HEK293 (cell line): ENCODE measurements at regions not wholly inside any gene's neighbourhood (a gene's known extent, or its start where the extent isn't known, plus 50 kb on each side); places are given as distances from the start of the nearest gene placed in this dataset.

Experiments used
- CTCF ChIA-PET: fragments of 350-600 bp; formaldehyde crosslinking; extraction: SDS; loops from one replicate; lab custom pipeline; 2021; ENCODE audit warnings: antibody characterized with exemption; lab: Yijun Ruan, JAX
- POLR2A ChIA-PET: fragments of 300-600 bp; formaldehyde crosslinking; extraction: SDS; loops from one replicate; lab custom pipeline; 2020; ENCODE audit warnings: antibody characterized with exemption, inconsistent platforms; lab: Yijun Ruan, JAX
- H3K27ac ChIP-seq: fragments of 200-500 bp; sonication (Bioruptor generic); 2 replicates; pipeline ENCODE4 v1.5.1; 2014; ENCODE audit warnings: low read depth, low read length, control low read depth, inconsistent platforms; ENCODE audit errors: extremely low read depth
- H3K36me3 ChIP-seq, 2 experiments: fragments of 200-500 bp in 1 of 2; sonication (Bioruptor generic) in 1 of 2; 1 replicate in 1 of 2; 2 replicates in 1 of 2; pipeline ENCODE4 v1.5.1; 2014 to 2017; ENCODE audit warnings: inconsistent platforms in 2 of 2, low read length in 2 of 2; ENCODE audit not compliant: control insufficient read depth in 2 of 2, insufficient read depth in 1 of 2
- H3K4me1 ChIP-seq: fragments of 200-500 bp; sonication (Bioruptor generic); 2 replicates; pipeline ENCODE4 v1.5.1; 2014; ENCODE audit warnings: mild to moderate bottlenecking, low read length, inconsistent platforms; ENCODE audit not compliant: control insufficient read depth, insufficient read depth
- H3K4me3 ChIP-seq: 2 replicates; pipeline ENCODE4 v1.5.1; 2011; ENCODE audit warnings: low read depth, mild to moderate bottlenecking, control low read depth, low read length, moderate library complexity
- H3K9me3 ChIP-seq: fragments of 200-500 bp; sonication (Bioruptor generic); 2 replicates; pipeline ENCODE4 v1.5.1; 2014; ENCODE audit warnings: low read depth, low read length, inconsistent platforms; ENCODE audit not compliant: control insufficient read depth, insufficient read depth
- GLI4 ChIP-seq: fragments of 450-650 bp; formaldehyde crosslinking; IDR thresholded peaks from 2 replicates; pipeline ENCODE4 v1.5.1; 2016; ENCODE audit warnings: missing biosample characterization, missing genetic modification characterization
- YY1 ChIP-seq: fragments of 450-650 bp; formaldehyde crosslinking; IDR thresholded peaks from 2 replicates; pipeline ENCODE4 v1.5.1; 2018; ENCODE audit warnings: missing biosample characterization, missing genetic modification characterization
- ZFP37 ChIP-seq: fragments of 450-650 bp; formaldehyde crosslinking; IDR thresholded peaks from 2 replicates; pipeline ENCODE4 v1.5.1; 2016; ENCODE audit warnings: missing biosample characterization, missing genetic modification characterization
- ZNF132 ChIP-seq: fragments of 450-650 bp; formaldehyde crosslinking; IDR thresholded peaks from 2 replicates; pipeline ENCODE4 v1.5.1; 2017; ENCODE audit warnings: missing biosample characterization, missing genetic modification characterization, borderline replicate concordance
- ZNF157 ChIP-seq: fragments of 450-650 bp; formaldehyde crosslinking; IDR thresholded peaks from 2 replicates; pipeline ENCODE4 v1.5.1; 2016; ENCODE audit warnings: missing biosample characterization, missing genetic modification characterization
- ZNF16 ChIP-seq: fragments of 450-650 bp; formaldehyde crosslinking; IDR thresholded peaks from 2 replicates; pipeline ENCODE4 v1.5.1; 2016; ENCODE audit warnings: low read depth, missing biosample characterization, missing genetic modification characterization
- ZNF350 ChIP-seq: fragments of 450-650 bp; formaldehyde crosslinking; IDR thresholded peaks from 2 replicates; pipeline ENCODE4 v1.5.0; 2017; ENCODE audit warnings: missing biosample characterization, mild to moderate bottlenecking, missing genetic modification characterization
- ZNF514 ChIP-seq: fragments of 450-650 bp; formaldehyde crosslinking; IDR thresholded peaks from 2 replicates; pipeline ENCODE4 v1.5.1; 2016; ENCODE audit warnings: missing biosample characterization, missing genetic modification characterization
- ZNF596 ChIP-seq: fragments of 450-650 bp; IDR thresholded peaks from 2 replicates; pipeline ENCODE4 v1.5.0; 2018; ENCODE audit warnings: missing biosample characterization, mild to moderate bottlenecking, missing genetic modification characterization, moderate library complexity
- ZNF600 ChIP-seq: fragments of 450-650 bp; formaldehyde crosslinking; IDR thresholded peaks from 2 replicates; pipeline ENCODE4 v1.5.1; 2016; ENCODE audit warnings: missing biosample characterization, missing genetic modification characterization
- ZNF626 ChIP-seq: fragments of 450-650 bp; sonication (Bioruptor Pico); formaldehyde crosslinking; IDR thresholded peaks from 2 replicates; pipeline ENCODE4 v1.5.1; 2018; ENCODE audit warnings: missing biosample characterization, missing genetic modification characterization, inconsistent platforms
- ZNF664 ChIP-seq: fragments of 450-650 bp; formaldehyde crosslinking; IDR thresholded peaks from 2 replicates; pipeline ENCODE4 v1.5.1; 2016; ENCODE audit warnings: missing biosample characterization, missing genetic modification characterization
- ZSCAN16 ChIP-seq: fragments of 450-650 bp; formaldehyde crosslinking; IDR thresholded peaks from 2 replicates; pipeline ENCODE4 v1.5.1; 2016; ENCODE audit warnings: missing biosample characterization, missing genetic modification characterization
- ZXDB ChIP-seq: fragments of 450-650 bp; formaldehyde crosslinking; IDR thresholded peaks from 2 replicates; pipeline ENCODE4 v1.5.1; 2016; ENCODE audit warnings: missing biosample characterization, missing genetic modification characterization
- TF ChIP-seq, protein P1 (sequence below): fragments of 450-650 bp; formaldehyde crosslinking; optimal IDR thresholded peaks from 2 replicates; pipeline ENCODE3; 2016; ENCODE audit warnings: missing biosample characterization, mild to moderate bottlenecking, missing genetic modification characterization
- TF ChIP-seq, protein P2 (sequence below): fragments of 450-650 bp; formaldehyde crosslinking; IDR thresholded peaks from 2 replicates; pipeline ENCODE4 v1.5.1; 2016; ENCODE audit warnings: missing biosample characterization, missing genetic modification characterization
- TF ChIP-seq, protein P3 (sequence below): fragments of 450-650 bp; formaldehyde crosslinking; IDR thresholded peaks from 2 replicates; pipeline ENCODE4 v1.5.1; 2016; ENCODE audit warnings: missing biosample characterization, missing genetic modification characterization

DNA sequence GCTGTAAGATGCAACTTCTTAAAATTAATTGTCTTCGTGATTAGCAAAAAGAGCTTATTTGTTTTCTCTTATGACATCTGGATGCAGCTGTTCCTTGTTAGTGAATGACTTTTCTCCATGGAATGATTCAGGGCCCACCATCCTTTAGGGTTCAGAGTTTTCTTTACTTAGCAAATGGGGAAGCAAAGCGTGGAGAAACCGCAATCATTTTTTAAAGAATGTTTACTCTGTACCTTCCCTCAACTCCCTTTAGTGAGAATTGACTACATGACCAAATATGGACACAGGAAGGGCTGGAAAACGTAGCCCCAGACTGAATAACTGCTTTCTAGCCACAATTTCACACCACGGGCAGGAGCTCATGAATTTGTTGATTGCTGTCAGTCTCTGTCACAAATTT, 130.1 kb downstream of the EDEM1 start:
- Histone ChIP-seq H3K4me3 (no peak overlapping the region), H3K27ac (no peak overlapping the region), H3K36me3 (no peaks in the 10 kb centered on the region), H3K9me3 (no peaks in the 10 kb centered on the region), H3K4me1 (no peaks in the 10 kb centered on the region)
- TF ChIP-seq ZFP37 (tag by site-specific recombination) (no peak), ZNF664 (tag by site-specific recombination) (no peak), ZNF16 (tag by site-specific recombination) (no peak), ZNF514 (no peak), ZNF596 (tag by site-specific recombination) (no peak), ZNF626 (no peak), GLI4 (tag by site-specific recombination) (no peak), YY1 (tag by site-specific recombination) (no peak), ZNF350 (tag by site-specific recombination) (no peak), ZNF132 (tag by site-specific recombination) (no peak)
- TF ChIP-seq, protein P1, sequence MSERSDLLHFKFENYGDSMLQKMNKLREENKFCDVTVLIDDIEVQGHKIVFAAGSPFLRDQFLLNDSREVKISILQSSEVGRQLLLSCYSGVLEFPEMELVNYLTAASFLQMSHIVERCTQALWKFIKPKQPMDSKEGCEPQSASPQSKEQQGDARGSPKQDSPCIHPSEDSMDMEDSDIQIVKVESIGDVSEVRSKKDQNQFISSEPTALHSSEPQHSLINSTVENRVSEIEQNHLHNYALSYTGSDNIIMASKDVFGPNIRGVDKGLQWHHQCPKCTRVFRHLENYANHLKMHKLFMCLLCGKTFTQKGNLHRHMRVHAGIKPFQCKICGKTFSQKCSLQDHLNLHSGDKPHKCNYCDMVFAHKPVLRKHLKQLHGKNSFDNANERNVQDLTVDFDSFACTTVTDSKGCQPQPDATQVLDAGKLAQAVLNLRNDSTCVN: no peak
- TF ChIP-seq, protein P2, sequence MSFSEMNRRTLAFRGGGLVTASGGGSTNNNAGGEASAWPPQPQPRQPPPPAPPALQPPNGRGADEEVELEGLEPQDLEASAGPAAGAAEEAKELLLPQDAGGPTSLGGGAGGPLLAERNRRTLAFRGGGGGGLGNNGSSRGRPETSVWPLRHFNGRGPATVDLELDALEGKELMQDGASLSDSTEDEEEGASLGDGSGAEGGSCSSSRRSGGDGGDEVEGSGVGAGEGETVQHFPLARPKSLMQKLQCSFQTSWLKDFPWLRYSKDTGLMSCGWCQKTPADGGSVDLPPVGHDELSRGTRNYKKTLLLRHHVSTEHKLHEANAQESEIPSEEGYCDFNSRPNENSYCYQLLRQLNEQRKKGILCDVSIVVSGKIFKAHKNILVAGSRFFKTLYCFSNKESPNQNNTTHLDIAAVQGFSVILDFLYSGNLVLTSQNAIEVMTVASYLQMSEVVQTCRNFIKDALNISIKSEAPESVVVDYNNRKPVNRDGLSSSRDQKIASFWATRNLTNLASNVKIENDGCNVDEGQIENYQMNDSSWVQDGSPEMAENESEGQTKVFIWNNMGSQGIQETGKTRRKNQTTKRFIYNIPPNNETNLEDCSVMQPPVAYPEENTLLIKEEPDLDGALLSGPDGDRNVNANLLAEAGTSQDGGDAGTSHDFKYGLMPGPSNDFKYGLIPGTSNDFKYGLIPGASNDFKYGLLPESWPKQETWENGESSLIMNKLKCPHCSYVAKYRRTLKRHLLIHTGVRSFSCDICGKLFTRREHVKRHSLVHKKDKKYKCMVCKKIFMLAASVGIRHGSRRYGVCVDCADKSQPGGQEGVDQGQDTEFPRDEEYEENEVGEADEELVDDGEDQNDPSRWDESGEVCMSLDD (tag by site-specific recombination): no peak
- CTCF ChIA-PET: no interaction called here
- POLR2A ChIA-PET: no interaction called here

DNA sequence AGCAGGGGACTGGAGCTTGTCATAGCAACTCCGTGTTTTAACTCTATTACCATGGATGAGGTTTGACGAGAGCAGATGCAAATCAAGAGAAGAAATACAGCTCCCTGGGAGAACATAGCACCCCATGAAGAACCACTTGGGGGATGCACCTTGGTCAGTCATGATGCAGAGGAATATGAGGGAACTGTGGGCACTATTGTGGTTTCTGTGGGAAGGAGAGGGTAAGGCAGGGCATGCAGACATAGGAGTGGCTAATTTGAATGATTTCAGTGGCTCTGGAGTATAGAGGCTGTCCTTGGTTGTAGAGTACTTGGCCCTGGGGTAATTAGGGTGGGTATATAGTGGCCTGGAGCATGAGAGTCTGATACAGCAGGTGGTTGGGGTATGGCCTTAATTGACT, 131.9 kb downstream of the EDEM1 start:
- ChIA-PET POLR2A (no interaction called here), CTCF (no interaction called here)
- no peaks in the 10 kb centered on the region for H3K9me3 ChIP-seq
- H3K4me1 ChIP-seq: no peaks in the 10 kb centered on the region
- H3K27ac ChIP-seq: no peak overlapping the region
- H3K36me3 ChIP-seq: no peaks in the 10 kb centered on the region
- no peak overlapping the region for H3K4me3 ChIP-seq
- TF ChIP-seq ZNF600 (tag by site-specific recombination) (no peak), ZXDB (no peak), ZSCAN16 (no peak), ZNF157 (tag by site-specific recombination) (no peak)
- TF ChIP-seq, protein P3, sequence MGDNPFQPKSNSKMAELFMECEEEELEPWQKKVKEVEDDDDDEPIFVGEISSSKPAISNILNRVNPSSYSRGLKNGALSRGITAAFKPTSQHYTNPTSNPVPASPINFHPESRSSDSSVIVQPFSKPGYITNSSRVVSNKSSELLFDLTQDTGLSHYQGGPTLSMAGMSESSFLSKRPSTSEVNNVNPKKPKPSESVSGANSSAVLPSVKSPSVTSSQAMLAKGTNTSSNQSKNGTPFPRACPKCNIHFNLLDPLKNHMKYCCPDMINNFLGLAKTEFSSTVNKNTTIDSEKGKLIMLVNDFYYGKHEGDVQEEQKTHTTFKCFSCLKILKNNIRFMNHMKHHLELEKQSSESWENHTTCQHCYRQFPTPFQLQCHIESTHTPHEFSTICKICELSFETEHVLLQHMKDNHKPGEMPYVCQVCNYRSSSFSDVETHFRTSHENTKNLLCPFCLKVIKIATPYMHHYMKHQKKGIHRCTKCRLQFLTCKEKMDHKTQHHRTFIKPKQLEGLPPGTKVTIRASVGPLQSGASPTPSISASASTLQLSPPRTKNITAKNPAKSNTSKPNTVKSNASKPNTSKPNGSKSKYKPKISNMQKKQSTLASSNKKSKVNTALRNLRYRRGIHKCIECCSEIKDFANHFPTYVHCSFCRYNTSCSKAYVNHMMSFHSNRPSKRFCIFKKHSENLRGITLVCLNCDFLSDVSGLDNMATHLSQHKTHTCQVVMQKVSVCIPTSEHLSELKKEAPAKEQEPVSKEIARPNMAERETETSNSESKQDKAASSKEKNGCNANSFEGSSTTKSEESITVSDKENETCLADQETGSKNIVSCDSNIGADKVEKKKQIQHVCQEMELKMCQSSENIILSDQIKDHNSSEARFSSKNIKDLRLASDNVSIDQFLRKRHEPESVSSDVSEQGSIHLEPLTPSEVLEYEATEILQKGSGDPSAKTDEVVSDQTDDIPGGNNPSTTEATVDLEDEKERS (tag by site-specific recombination): no peak
